Nephron progenitor cell (in vitro differentiated cells): ENCODE measurements at regions not wholly inside any gene's neighbourhood (a gene's known extent, or its start where the extent isn't known, plus 50 kb on each side); places are given as distances from the start of the nearest gene placed in this dataset.

Experiments used
- DNase-seq: peaks from one replicate; pipeline ENCODE4 v3.0.0; 2021
- H3K27ac Mint-ChIP-seq: 2 replicates; pipeline ENCODE4 v1.8.0; 2021; ENCODE audit warnings: mild to moderate bottlenecking, moderate library complexity, mixed read lengths
- H3K27me3 Mint-ChIP-seq: 2 replicates; pipeline ENCODE4 v1.8.0; 2021; ENCODE audit warnings: mild to moderate bottlenecking, low read depth, mixed read lengths; ENCODE audit not compliant: poor library complexity
- H3K36me3 Mint-ChIP-seq: 2 replicates; pipeline ENCODE4 v1.8.0; 2021; ENCODE audit warnings: low read depth, mixed read lengths
- H3K4me1 Mint-ChIP-seq: 2 replicates; pipeline ENCODE4 v1.8.0; 2021; ENCODE audit warnings: mixed read lengths
- H3K4me3 Mint-ChIP-seq: 2 replicates; pipeline ENCODE4 v1.8.0; 2021; ENCODE audit warnings: mild to moderate bottlenecking, moderate library complexity, mixed read lengths
- H3K9me3 Mint-ChIP-seq: 2 replicates; pipeline ENCODE4 v1.8.0; 2021; ENCODE audit warnings: mild to moderate bottlenecking, moderate library complexity, mixed read lengths
- CTCF ChIP-seq: fragments of 200-600 bp; sonication (generic); IDR thresholded peaks from 2 replicates; pipeline ENCODE4 v1.5.0; 2021; ENCODE audit warnings: antibody characterized with exemption

GRCh38 chr15:70602834-70603560, 160.4 kb downstream of the UACA start:
- no peak overlapping the region for H3K4me3 Mint-ChIP-seq
- peaks cover 6% of the 10 kb centered on the region for H3K27me3 Mint-ChIP-seq
- DNase-seq = no peak
- no peaks in the 10 kb centered on the region for H3K36me3 Mint-ChIP-seq
- H3K27ac Mint-ChIP-seq = no peak overlapping the region
- H3K9me3 Mint-ChIP-seq = peaks cover 9% of the 10 kb centered on the region
- peaks cover 32% of the 10 kb centered on the region for H3K4me1 Mint-ChIP-seq
- no peak for TF ChIP-seq CTCF

- no peak for DNase-seq
- Mint-ChIP-seq H3K36me3 (no peaks in the 10 kb centered on the region), H3K9me3 (peaks cover 9% of the 10 kb centered on the region), H3K27ac (no peak overlapping the region), H3K4me3 (no peak overlapping the region), H3K4me1 (peaks cover 26% of the 10 kb centered on the region), H3K27me3 (peaks cover 6% of the 10 kb centered on the region)
- TF ChIP-seq CTCF = no peak
These were observed 161.1 kb downstream of the UACA start for GRCh38 chr15:70602281-70602680.

GRCh38 chr15:70597945-70598344, 165.4 kb downstream of the UACA start:
- H3K9me3 Mint-ChIP-seq = peaks cover 34% of the 10 kb centered on the region
- no peak for TF ChIP-seq CTCF
- no peak overlapping the region for H3K4me3 Mint-ChIP-seq
- no peak overlapping the region for H3K27ac Mint-ChIP-seq
- H3K36me3 Mint-ChIP-seq = peaks cover 10% of the 10 kb centered on the region
- DNase-seq = no peak
- peaks cover under 1% of the 10 kb centered on the region for H3K4me1 Mint-ChIP-seq
- no peaks in the 10 kb centered on the region for H3K27me3 Mint-ChIP-seq

- Mint-ChIP-seq H3K27me3 (no peaks in the 10 kb centered on the region), H3K36me3 (peaks cover 10% of the 10 kb centered on the region), H3K9me3 (peaks cover 41% of the 10 kb centered on the region), H3K4me3 (no peak overlapping the region), H3K4me1 (no peaks in the 10 kb centered on the region), H3K27ac (no peak overlapping the region)
- DNase-seq = no peak
- no peak for TF ChIP-seq CTCF
These were observed 166.2 kb downstream of the UACA start for GRCh38 chr15:70597056-70597603.

GRCh38 chr15:70596354-70597055, 166.9 kb downstream of the UACA start:
- no peaks in the 10 kb centered on the region for H3K4me1 Mint-ChIP-seq
- no peak for TF ChIP-seq CTCF
- H3K27me3 Mint-ChIP-seq = peaks cover 2% of the 10 kb centered on the region
- no peak for DNase-seq
- H3K27ac Mint-ChIP-seq = no peak overlapping the region
- peaks cover 10% of the 10 kb centered on the region for H3K36me3 Mint-ChIP-seq
- H3K4me3 Mint-ChIP-seq = no peak overlapping the region
- peaks cover 46% of the 10 kb centered on the region for H3K9me3 Mint-ChIP-seq
